ENCODE measurements at regions not wholly inside any gene's neighbourhood (a gene's known extent, or its start where the extent isn't known, plus 50 kb on each side); places are given as distances from the start of the nearest gene placed in this dataset.

GRCh38 chr15:47398132-47398531 lies 319.2 kb upstream of the SEMA6D start:
- Histone ChIP-seq H3K36me3 (ENCODE audit: control insufficient read depth, low read length) (no peaks in the 10 kb centered on the region), H3K79me2 (ENCODE audit: control insufficient read depth, low read length) (no peaks in the 10 kb centered on the region), H3K27ac (ENCODE audit: low read depth, low read length) (no peak overlapping the region), H3K4me1 (ENCODE audit: control insufficient read depth, low read length) (no peaks in the 10 kb centered on the region), H3K4me2 (ENCODE audit: low read length) (no peak overlapping the region), H3K9me3 (ENCODE audit: control insufficient read depth, insufficient read depth, low read length) (no peaks in the 10 kb centered on the region), H3F3A (ENCODE audit: control insufficient read depth, insufficient read depth) (no peaks in the 10 kb centered on the region), H4K20me1 (ENCODE audit: control insufficient read depth, insufficient read depth, low read depth, low read length) (no peaks in the 10 kb centered on the region), H3K9me2 (replicated peaks; ENCODE audit: control insufficient read depth, low read length) (no peaks in the 10 kb centered on the region; the same call in 1 of the 2 replicates), H3K4me3 (ENCODE audit: low read length) (no peak overlapping the region), H3K27me3 (ENCODE audit: control insufficient read depth, low read length) (no peaks in the 10 kb centered on the region; the same call in 1 of the 2 replicates)
- no peak for TF ChIP-seq EZH2phosphoT487 (IDR thresholded peaks at IDR 0.05; ENCODE audit: borderline replicate concordance, low read length)
- no peak for TF ChIP-seq CTCF (IDR thresholded peaks at IDR 0.05; ENCODE audit: low read depth, low read length, poor library complexity, severe bottlenecking)

DNA sequence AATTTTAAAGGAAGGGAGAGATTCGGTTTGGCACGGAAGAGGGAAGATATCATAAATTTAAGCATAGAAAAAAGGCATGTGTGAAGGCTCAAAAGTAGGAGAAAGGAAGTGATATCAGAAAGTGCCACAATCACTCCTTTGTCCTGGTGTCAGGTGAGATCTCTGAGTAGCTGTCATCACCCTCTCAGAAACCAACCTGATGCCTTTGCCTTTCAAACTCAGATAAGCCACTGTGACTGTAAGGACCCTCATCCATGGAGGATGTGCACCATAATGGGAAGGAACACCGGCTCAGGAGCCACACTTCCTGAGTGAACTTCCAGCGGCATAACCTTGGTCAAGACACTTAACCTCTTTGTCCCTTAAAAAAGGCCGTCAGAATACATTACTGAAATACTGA lies 318.7 kb upstream of the SEMA6D start:
- Histone ChIP-seq H3K79me2 (ENCODE audit: control insufficient read depth, low read length) (no peaks in the 10 kb centered on the region), H4K20me1 (ENCODE audit: control insufficient read depth, insufficient read depth, low read depth, low read length) (no peaks in the 10 kb centered on the region), H3K9me3 (ENCODE audit: control insufficient read depth, insufficient read depth, low read length) (no peaks in the 10 kb centered on the region), H3K9me2 (replicated peaks; ENCODE audit: control insufficient read depth, low read length) (no peaks in the 10 kb centered on the region; the same call in 1 of the 2 replicates), H3K4me2 (ENCODE audit: low read length) (no peak overlapping the region), H3K4me3 (ENCODE audit: low read length) (no peak overlapping the region), H3K4me1 (ENCODE audit: control insufficient read depth, low read length) (no peaks in the 10 kb centered on the region), H3K27me3 (ENCODE audit: control insufficient read depth, low read length) (no peaks in the 10 kb centered on the region; the same call in 1 of the 2 replicates), H3K36me3 (ENCODE audit: control insufficient read depth, low read length) (no peaks in the 10 kb centered on the region), H3K27ac (ENCODE audit: low read depth, low read length) (no peak overlapping the region), H3F3A (ENCODE audit: control insufficient read depth, insufficient read depth) (no peaks in the 10 kb centered on the region)
- TF ChIP-seq CTCF (IDR thresholded peaks at IDR 0.05; ENCODE audit: low read depth, low read length, poor library complexity, severe bottlenecking) = no peak
- TF ChIP-seq EZH2phosphoT487 (IDR thresholded peaks at IDR 0.05; ENCODE audit: borderline replicate concordance, low read length) = no peak

DNA sequence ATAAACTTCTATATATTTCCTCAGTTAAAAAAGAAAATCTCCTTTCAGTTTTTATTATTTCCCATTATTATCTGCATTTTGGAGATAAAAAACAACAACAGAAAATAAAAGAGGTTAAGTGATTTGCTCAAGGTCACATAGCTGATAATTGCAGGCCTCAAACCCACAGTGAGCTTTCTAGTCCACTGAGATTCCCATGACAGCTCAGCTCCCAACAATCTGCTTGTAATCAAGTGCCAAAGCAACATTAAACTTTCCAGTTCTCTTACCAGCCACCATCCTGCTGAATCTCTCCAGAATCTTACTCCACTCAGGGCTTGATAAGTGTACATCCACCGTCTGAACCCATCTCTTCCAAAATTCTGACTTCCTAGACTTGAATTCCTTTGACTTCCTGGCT lies 318.2 kb upstream of the SEMA6D start:
- Histone ChIP-seq H3K4me2 (ENCODE audit: low read length) (no peak overlapping the region), H3K79me2 (ENCODE audit: control insufficient read depth, low read length) (no peaks in the 10 kb centered on the region), H4K20me1 (ENCODE audit: control insufficient read depth, insufficient read depth, low read depth, low read length) (no peaks in the 10 kb centered on the region), H3K4me1 (ENCODE audit: control insufficient read depth, low read length) (no peaks in the 10 kb centered on the region), H3K36me3 (ENCODE audit: control insufficient read depth, low read length) (no peaks in the 10 kb centered on the region), H3F3A (ENCODE audit: control insufficient read depth, insufficient read depth) (no peaks in the 10 kb centered on the region), H3K27ac (ENCODE audit: low read depth, low read length) (no peak overlapping the region), H3K9me3 (ENCODE audit: control insufficient read depth, insufficient read depth, low read length) (no peaks in the 10 kb centered on the region), H3K4me3 (ENCODE audit: low read length) (no peak overlapping the region), H3K9me2 (replicated peaks; ENCODE audit: control insufficient read depth, low read length) (no peaks in the 10 kb centered on the region; the same call in 1 of the 2 replicates), H3K27me3 (ENCODE audit: control insufficient read depth, low read length) (no peaks in the 10 kb centered on the region)
- TF ChIP-seq EZH2phosphoT487 (IDR thresholded peaks at IDR 0.05; ENCODE audit: borderline replicate concordance, low read length) = no peak
- no peak for TF ChIP-seq CTCF (IDR thresholded peaks at IDR 0.05; ENCODE audit: low read depth, low read length, poor library complexity, severe bottlenecking)
